Peyer's patch (tissue), 4 donors: ENCODE measurements at regions not wholly inside any gene's neighbourhood (a gene's known extent, or its start where the extent isn't known, plus 50 kb on each side); places are given as distances from the start of the nearest gene placed in this dataset.

Experiments
- POLR2A ChIP-seq, 2 donors: fragments of 450-650 bp; IDR thresholded peaks; one replicate each; pipeline ENCODE4 v1.5.1; 2017; ENCODE audit warnings: antibody characterized with exemption in 2 of 2, mild to moderate bottlenecking in 2 of 2, moderate library complexity in 2 of 2
- TF ChIP-seq, protein P1 (sequence below), 6 experiments: fragments of 450-650 bp in 4 of 6; fragments of 200-600 bp in 2 of 6; sonication (generic) in 1 of 6; IDR thresholded peaks; one replicate each; pipeline ENCODE4 v1.5.1; 2017 to 2019; ENCODE audit warnings: antibody characterized with exemption in 6 of 6, mild to moderate bottlenecking in 3 of 6, moderate library complexity in 1 of 6

GRCh38 chr10:111275091-111275490, 198.3 kb downstream of the ADRA2A start:
- no peak for TF ChIP-seq POLR2A (IDR thresholded peaks at IDR 0.05)
- TF ChIP-seq, protein P1, sequence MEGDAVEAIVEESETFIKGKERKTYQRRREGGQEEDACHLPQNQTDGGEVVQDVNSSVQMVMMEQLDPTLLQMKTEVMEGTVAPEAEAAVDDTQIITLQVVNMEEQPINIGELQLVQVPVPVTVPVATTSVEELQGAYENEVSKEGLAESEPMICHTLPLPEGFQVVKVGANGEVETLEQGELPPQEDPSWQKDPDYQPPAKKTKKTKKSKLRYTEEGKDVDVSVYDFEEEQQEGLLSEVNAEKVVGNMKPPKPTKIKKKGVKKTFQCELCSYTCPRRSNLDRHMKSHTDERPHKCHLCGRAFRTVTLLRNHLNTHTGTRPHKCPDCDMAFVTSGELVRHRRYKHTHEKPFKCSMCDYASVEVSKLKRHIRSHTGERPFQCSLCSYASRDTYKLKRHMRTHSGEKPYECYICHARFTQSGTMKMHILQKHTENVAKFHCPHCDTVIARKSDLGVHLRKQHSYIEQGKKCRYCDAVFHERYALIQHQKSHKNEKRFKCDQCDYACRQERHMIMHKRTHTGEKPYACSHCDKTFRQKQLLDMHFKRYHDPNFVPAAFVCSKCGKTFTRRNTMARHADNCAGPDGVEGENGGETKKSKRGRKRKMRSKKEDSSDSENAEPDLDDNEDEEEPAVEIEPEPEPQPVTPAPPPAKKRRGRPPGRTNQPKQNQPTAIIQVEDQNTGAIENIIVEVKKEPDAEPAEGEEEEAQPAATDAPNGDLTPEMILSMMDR (IDR thresholded peaks at IDR 0.05): no peak
